Muscle layer of colon (tissue), 2 donors: ENCODE measurements at regions not wholly inside any gene's neighbourhood (a gene's known extent, or its start where the extent isn't known, plus 50 kb on each side); places are given as distances from the start of the nearest gene placed in this dataset.

Experiments
- H3K27ac ChIP-seq: one replicate; pipeline ENCODE4 v1.7.0; 2013; ENCODE audit warnings: low read depth, mild to moderate bottlenecking, low read length, moderate library complexity
- H3K27me3 ChIP-seq, 2 donors: one replicate each; pipeline ENCODE4 v1.7.0; 2013; ENCODE audit warnings: low read length in 2 of 2, mild to moderate bottlenecking in 2 of 2; ENCODE audit not compliant: insufficient read depth in 2 of 2, control insufficient read depth in 1 of 2
- H3K36me3 ChIP-seq: one replicate; pipeline ENCODE4 v1.7.0; 2013; ENCODE audit warnings: mild to moderate bottlenecking, low read length; ENCODE audit not compliant: insufficient read depth
- H3K4me1 ChIP-seq: one replicate; pipeline ENCODE4 v1.7.0; 2013; ENCODE audit warnings: mild to moderate bottlenecking, low read length; ENCODE audit not compliant: insufficient read depth
- H3K4me3 ChIP-seq, 2 donors: one replicate each; pipeline ENCODE4 v1.7.0; 2013; ENCODE audit warnings: low read length in 2 of 2, low read depth in 1 of 2, mild to moderate bottlenecking in 1 of 2, moderate library complexity in 1 of 2
- H3K9ac ChIP-seq: one replicate; pipeline ENCODE4 v1.7.0; 2013; ENCODE audit warnings: low read length
- H3K9me3 ChIP-seq: one replicate; pipeline ENCODE4 v1.7.0; 2013; ENCODE audit warnings: mild to moderate bottlenecking, low read length
- donor health status: abdominal sarcoma.
- donor health status: Adenocarcinoma of cecum.

GRCh38 chr13:37407156-37407555 is 191.4 kb downstream of the POSTN start:
- Histone ChIP-seq H3K4me3 (no peak overlapping the region), H3K4me1 (no peaks in the 10 kb centered on the region), H3K9ac (no peak overlapping the region)

GRCh38 chr13:37406031-37406430 is 192.5 kb downstream of the POSTN start:
- Histone ChIP-seq H3K4me3 (no peak overlapping the region), H3K27me3 (no peaks in the 10 kb centered on the region), H3K36me3 (no peaks in the 10 kb centered on the region), H3K4me1 (no peaks in the 10 kb centered on the region), H3K9ac (no peak overlapping the region), H3K9me3 (no peaks in the 10 kb centered on the region), H3K27ac (no peak overlapping the region)

More at GRCh38 chr13:37407156-37407555, 191.4 kb downstream of the POSTN start:
- no peaks in the 10 kb centered on the region for H3K36me3 ChIP-seq
- H3K9me3 ChIP-seq, result no peaks in the 10 kb centered on the region
- H3K27ac ChIP-seq, result no peak overlapping the region
- no peaks in the 10 kb centered on the region for H3K27me3 ChIP-seq

GRCh38 chr13:37403776-37404527 is 194.6 kb downstream of the POSTN start:
- no peaks in the 10 kb centered on the region for H3K9me3 ChIP-seq
- no peaks in the 10 kb centered on the region for H3K4me1 ChIP-seq
- H3K27ac ChIP-seq, result no peak overlapping the region
- no peak overlapping the region for H3K9ac ChIP-seq
- H3K4me3 ChIP-seq, result no peak overlapping the region
- no peaks in the 10 kb centered on the region for H3K36me3 ChIP-seq
- H3K27me3 ChIP-seq, result no peaks in the 10 kb centered on the region

GRCh38 chr13:37401721-37402120 is 196.8 kb downstream of the POSTN start:
- no peak overlapping the region for H3K4me3 ChIP-seq
- no peak overlapping the region for H3K27ac ChIP-seq
- H3K9me3 ChIP-seq, result no peaks in the 10 kb centered on the region
- H3K4me1 ChIP-seq, result no peaks in the 10 kb centered on the region
- no peak overlapping the region for H3K9ac ChIP-seq
- no peaks in the 10 kb centered on the region for H3K36me3 ChIP-seq
- H3K27me3 ChIP-seq, result no peaks in the 10 kb centered on the region

GRCh38 chr13:37397535-37397934 is 201.0 kb downstream of the POSTN start:
- no peaks in the 10 kb centered on the region for H3K9me3 ChIP-seq
- no peak overlapping the region for H3K4me3 ChIP-seq
- no peak overlapping the region for H3K27ac ChIP-seq
- H3K36me3 ChIP-seq, result no peaks in the 10 kb centered on the region
- no peak overlapping the region for H3K9ac ChIP-seq
- no peaks in the 10 kb centered on the region for H3K27me3 ChIP-seq
- no peaks in the 10 kb centered on the region for H3K4me1 ChIP-seq

GRCh38 chr13:37395544-37395943 is 203.0 kb downstream of the POSTN start:
- Histone ChIP-seq H3K9me3 (no peaks in the 10 kb centered on the region), H3K27ac (no peak overlapping the region), H3K4me3 (no peak overlapping the region), H3K36me3 (no peaks in the 10 kb centered on the region), H3K9ac (no peak overlapping the region), H3K27me3 (no peaks in the 10 kb centered on the region), H3K4me1 (no peaks in the 10 kb centered on the region)

GRCh38 chr13:37392389-37392788 is 206.2 kb downstream of the POSTN start:
- H3K4me1 ChIP-seq, result no peaks in the 10 kb centered on the region
- H3K36me3 ChIP-seq, result no peaks in the 10 kb centered on the region
- no peaks in the 10 kb centered on the region for H3K9me3 ChIP-seq
- H3K27me3 ChIP-seq, result no peaks in the 10 kb centered on the region
- H3K9ac ChIP-seq, result no peak overlapping the region
- H3K4me3 ChIP-seq, result no peak overlapping the region
- H3K27ac ChIP-seq, result no peak overlapping the region

GRCh38 chr13:37390735-37391134 is 207.8 kb downstream of the POSTN start:
- no peaks in the 10 kb centered on the region for H3K36me3 ChIP-seq
- H3K4me3 ChIP-seq, result no peak overlapping the region
- no peaks in the 10 kb centered on the region for H3K27me3 ChIP-seq
- no peaks in the 10 kb centered on the region for H3K4me1 ChIP-seq
- no peak overlapping the region for H3K27ac ChIP-seq
- H3K9ac ChIP-seq, result no peak overlapping the region
- H3K9me3 ChIP-seq, result no peaks in the 10 kb centered on the region

- no peaks in the 10 kb centered on the region for H3K4me1 ChIP-seq
- no peak overlapping the region for H3K9ac ChIP-seq
- H3K27ac ChIP-seq, result no peak overlapping the region
- H3K36me3 ChIP-seq, result no peaks in the 10 kb centered on the region
- no peaks in the 10 kb centered on the region for H3K9me3 ChIP-seq
- H3K27me3 ChIP-seq, result no peaks in the 10 kb centered on the region
- H3K4me3 ChIP-seq, result no peak overlapping the region
These were observed 212.5 kb downstream of the POSTN start for GRCh38 chr13:37385956-37386670.

- Histone ChIP-seq H3K9ac (no peak overlapping the region), H3K36me3 (no peaks in the 10 kb centered on the region), H3K27me3 (no peaks in the 10 kb centered on the region), H3K27ac (no peak overlapping the region), H3K9me3 (no peaks in the 10 kb centered on the region), H3K4me1 (no peaks in the 10 kb centered on the region), H3K4me3 (no peak overlapping the region)
These were observed 213.3 kb downstream of the POSTN start for GRCh38 chr13:37385248-37385647.

GRCh38 chr13:37383856-37384370 is 214.7 kb downstream of the POSTN start:
- Histone ChIP-seq H3K9me3 (no peaks in the 10 kb centered on the region), H3K27me3 (no peaks in the 10 kb centered on the region), H3K27ac (no peak overlapping the region), H3K4me1 (no peaks in the 10 kb centered on the region), H3K9ac (no peak overlapping the region), H3K36me3 (no peaks in the 10 kb centered on the region), H3K4me3 (no peak overlapping the region)
